GM06990 (cell line): ENCODE measurements at regions not wholly inside any gene's neighbourhood (a gene's known extent, or its start where the extent isn't known, plus 50 kb on each side); places are given as distances from the start of the nearest gene placed in this dataset.
A peak's percentile ranks its signal among the peaks of the same experiment; 100 is the strongest.

Experiments
- DNase-seq: peaks from one replicate; pipeline ENCODE4 v3.0.0-alpha.2; 2011; ENCODE audit not compliant: insufficient read length; ENCODE audit errors: extremely low read depth
- H3K27me3 ChIP-seq: replicated peaks from 2 replicates; pipeline ENCODE4 v1.6.0; 2011; ENCODE audit warnings: low read length; ENCODE audit not compliant: control insufficient read depth, insufficient read depth
- H3K36me3 ChIP-seq: 2 replicates; pipeline ENCODE4 v1.5.1; 2011; ENCODE audit warnings: low read length; ENCODE audit not compliant: control insufficient read depth, insufficient read depth
- H3K4me3 ChIP-seq: replicated peaks from 2 replicates; pipeline ENCODE4 v1.5.1; 2011; ENCODE audit warnings: low read depth, mild to moderate bottlenecking, control low read depth, low read length
- CTCF ChIP-seq: IDR thresholded peaks from 2 replicates; pipeline ENCODE4 v1.5.1; 2011; ENCODE audit warnings: low read length, control low read depth, mild to moderate bottlenecking, inconsistent platforms; ENCODE audit not compliant: insufficient read depth, poor library complexity, severe bottlenecking

- DNase-seq = peak; percentile 71
- H3K27me3 ChIP-seq = no peaks in the 10 kb centered on the region
- TF ChIP-seq CTCF = peak; percentile 27
- H3K4me3 ChIP-seq = peak overlapping the region; percentile 59
- no peaks in the 10 kb centered on the region for H3K36me3 ChIP-seq
These were observed 197.3 kb downstream of the OR13H1 start for GRCh38 chrX:131741103-131741581.

GRCh38 chrX:131745942-131746489, 202.1 kb downstream of the OR13H1 start:
- TF ChIP-seq CTCF = no peak
- no peaks in the 10 kb centered on the region for H3K36me3 ChIP-seq
- H3K4me3 ChIP-seq = peak overlapping the region; percentile 31
- peak; percentile 41 for DNase-seq
- H3K27me3 ChIP-seq = no peaks in the 10 kb centered on the region

GRCh38 chrX:131746491-131746968, 202.7 kb downstream of the OR13H1 start:
- peak; percentile 83 for DNase-seq
- peak; percentile 36 for TF ChIP-seq CTCF
- H3K27me3 ChIP-seq = no peaks in the 10 kb centered on the region
- no peaks in the 10 kb centered on the region for H3K36me3 ChIP-seq
- peak overlapping the region; percentile 55 for H3K4me3 ChIP-seq

- H3K36me3 ChIP-seq = no peaks in the 10 kb centered on the region
- H3K4me3 ChIP-seq = peak overlapping the region; percentile 55
- H3K27me3 ChIP-seq = no peaks in the 10 kb centered on the region
- TF ChIP-seq CTCF = peak; percentile 44
- peak; percentile 68 for DNase-seq
These were observed 203.3 kb downstream of the OR13H1 start for GRCh38 chrX:131747173-131747572.

GRCh38 chrX:131752493-131753198, 208.8 kb downstream of the OR13H1 start:
- Histone ChIP-seq H3K27me3 (no peaks in the 10 kb centered on the region), H3K4me3 (peak overlapping the region; percentile 44), H3K36me3 (no peaks in the 10 kb centered on the region)
- DNase-seq = peak; percentile 64
- peak; percentile 13 for TF ChIP-seq CTCF
